ENCODE measurements at regions not wholly inside any gene's neighbourhood (a gene's known extent, or its start where the extent isn't known, plus 50 kb on each side); places are given as distances from the start of the nearest gene placed in this dataset.

DNA sequence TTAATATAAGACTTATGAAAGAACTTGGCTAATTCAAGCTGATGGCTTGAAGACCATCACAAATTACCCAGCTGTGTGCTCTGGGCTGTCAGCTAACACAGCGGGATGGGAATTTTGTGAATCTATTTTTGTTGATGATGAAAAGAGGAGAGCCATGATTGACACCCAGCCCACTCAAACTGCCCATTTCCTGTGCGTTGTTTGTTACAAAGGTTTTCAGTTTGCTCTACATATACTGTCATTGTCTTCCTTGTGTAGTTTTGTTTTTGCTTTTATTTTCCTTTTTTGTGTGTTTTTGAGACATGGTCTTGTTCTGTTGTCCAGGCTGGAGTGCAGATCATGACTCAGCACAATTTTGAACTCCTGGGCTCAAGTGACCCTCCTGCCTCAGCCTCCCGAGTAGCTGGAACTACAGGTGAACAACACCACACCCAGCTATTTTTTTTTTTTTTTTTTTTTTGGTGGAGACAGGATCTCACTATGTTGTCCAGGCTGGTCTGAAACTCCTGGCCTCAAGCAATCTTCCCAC lies 400.3 kb downstream of the ICE1 start:
- TF ChIP-seq, protein P1, sequence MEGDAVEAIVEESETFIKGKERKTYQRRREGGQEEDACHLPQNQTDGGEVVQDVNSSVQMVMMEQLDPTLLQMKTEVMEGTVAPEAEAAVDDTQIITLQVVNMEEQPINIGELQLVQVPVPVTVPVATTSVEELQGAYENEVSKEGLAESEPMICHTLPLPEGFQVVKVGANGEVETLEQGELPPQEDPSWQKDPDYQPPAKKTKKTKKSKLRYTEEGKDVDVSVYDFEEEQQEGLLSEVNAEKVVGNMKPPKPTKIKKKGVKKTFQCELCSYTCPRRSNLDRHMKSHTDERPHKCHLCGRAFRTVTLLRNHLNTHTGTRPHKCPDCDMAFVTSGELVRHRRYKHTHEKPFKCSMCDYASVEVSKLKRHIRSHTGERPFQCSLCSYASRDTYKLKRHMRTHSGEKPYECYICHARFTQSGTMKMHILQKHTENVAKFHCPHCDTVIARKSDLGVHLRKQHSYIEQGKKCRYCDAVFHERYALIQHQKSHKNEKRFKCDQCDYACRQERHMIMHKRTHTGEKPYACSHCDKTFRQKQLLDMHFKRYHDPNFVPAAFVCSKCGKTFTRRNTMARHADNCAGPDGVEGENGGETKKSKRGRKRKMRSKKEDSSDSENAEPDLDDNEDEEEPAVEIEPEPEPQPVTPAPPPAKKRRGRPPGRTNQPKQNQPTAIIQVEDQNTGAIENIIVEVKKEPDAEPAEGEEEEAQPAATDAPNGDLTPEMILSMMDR (IDR thresholded peaks at IDR 0.05): no peak
- DNase-seq: no peak
- CTCF ChIA-PET: no interaction called here
- no peaks in the 10 kb centered on the region for H3K9me3 Mint-ChIP-seq
- H3K4me1 Mint-ChIP-seq: no peaks in the 10 kb centered on the region
- no peak for ATAC-seq (ENCODE audit: low read depth)
- H3K27ac Mint-ChIP-seq: no peak overlapping the region
- H3K36me3 Mint-ChIP-seq (ENCODE audit: low read depth): no peaks in the 10 kb centered on the region
- no peaks in the 10 kb centered on the region for H3K27me3 Mint-ChIP-seq
- POLR2A ChIA-PET: no interaction called here
- intact Hi-C loops (cut with micrococcal nuclease): no loop called here
- no peak overlapping the region for H3K4me3 Mint-ChIP-seq

DNA sequence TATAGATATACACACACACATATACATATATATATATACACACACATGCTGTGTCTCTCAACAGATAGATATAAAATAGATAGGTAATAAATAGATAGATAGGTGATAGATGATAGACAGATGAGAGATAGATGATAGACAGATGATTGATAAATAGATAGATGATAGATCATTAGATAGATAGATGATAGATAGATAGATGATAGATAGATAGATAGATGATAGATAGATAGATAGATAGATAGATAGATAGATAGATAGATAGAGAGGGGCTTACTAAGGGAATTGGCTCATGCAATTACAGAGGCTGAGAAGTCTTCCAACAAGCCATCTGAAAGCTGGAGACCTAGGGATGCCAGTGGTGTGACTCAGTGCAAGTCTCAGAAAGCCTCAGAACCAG lies 394.5 kb downstream of the ICE1 start:
- Mint-ChIP-seq H3K9me3 (no peaks in the 10 kb centered on the region), H3K27ac (no peak overlapping the region), H3K4me3 (no peak overlapping the region), H3K4me1 (no peaks in the 10 kb centered on the region), H3K36me3 (ENCODE audit: low read depth) (no peaks in the 10 kb centered on the region), H3K27me3 (no peaks in the 10 kb centered on the region)
- TF ChIP-seq, protein P1 (IDR thresholded peaks at IDR 0.05): no peak
- intact Hi-C loops (cut with micrococcal nuclease): no loop called here
- DNase-seq (no peak), ATAC-seq (ENCODE audit: low read depth) (no peak)
- POLR2A ChIA-PET: no interaction called here
- CTCF ChIA-PET: no interaction called here

DNA sequence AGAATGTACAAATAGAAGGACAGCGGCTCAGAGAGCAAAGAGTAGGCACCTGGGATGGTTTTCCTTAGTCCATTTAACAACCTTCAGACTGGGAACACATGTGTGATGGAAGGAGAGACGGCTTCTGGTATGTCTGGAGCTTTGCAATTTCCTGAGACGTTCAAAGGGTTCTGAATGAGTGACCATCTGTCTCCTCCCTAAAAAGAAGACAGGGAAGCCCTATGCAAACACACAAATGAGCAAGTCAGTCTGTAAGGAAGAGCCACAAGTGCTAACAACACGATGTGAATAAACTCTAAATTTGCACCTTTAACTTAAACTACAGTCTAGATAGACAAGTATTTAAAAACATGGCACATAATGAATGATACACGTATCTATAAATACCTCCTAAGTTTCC lies 391.0 kb downstream of the ICE1 start:
- Mint-ChIP-seq H3K27ac (no peak overlapping the region), H3K36me3 (ENCODE audit: low read depth) (no peaks in the 10 kb centered on the region), H3K27me3 (no peaks in the 10 kb centered on the region), H3K9me3 (no peaks in the 10 kb centered on the region), H3K4me1 (no peaks in the 10 kb centered on the region), H3K4me3 (no peak overlapping the region)
- TF ChIP-seq, protein P1 (IDR thresholded peaks at IDR 0.05): no peak
- ATAC-seq (ENCODE audit: low read depth): no peak
- intact Hi-C loops (cut with micrococcal nuclease): no loop called here
- POLR2A ChIA-PET: no interaction called here
- CTCF ChIA-PET: no interaction called here
- DNase-seq: no peak

DNA sequence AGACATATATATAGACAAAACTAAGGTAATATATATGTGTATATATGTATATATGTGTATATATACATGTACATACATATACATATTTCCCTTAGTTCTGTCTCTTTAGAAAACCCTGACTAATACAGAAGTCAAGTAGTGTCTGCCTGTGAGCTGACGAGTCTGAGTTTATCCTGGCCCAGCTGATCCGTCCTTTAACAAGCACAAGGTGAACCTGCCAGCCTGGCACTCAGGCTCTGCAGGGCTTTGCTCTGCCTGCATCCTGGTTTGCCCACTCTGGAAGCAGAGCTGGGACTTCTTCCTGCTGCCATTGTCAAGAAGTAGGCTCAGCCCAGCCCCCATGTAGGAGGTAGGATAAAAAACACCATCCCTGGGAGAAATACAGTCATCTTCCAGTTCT lies 388.0 kb downstream of the ICE1 start:
- H3K27me3 Mint-ChIP-seq: no peaks in the 10 kb centered on the region
- POLR2A ChIA-PET: no interaction called here
- no peaks in the 10 kb centered on the region for H3K9me3 Mint-ChIP-seq
- DNase-seq (no peak), ATAC-seq (ENCODE audit: low read depth) (no peak)
- no peaks in the 10 kb centered on the region for H3K36me3 Mint-ChIP-seq (ENCODE audit: low read depth)
- H3K4me3 Mint-ChIP-seq: no peak overlapping the region
- H3K27ac Mint-ChIP-seq: no peak overlapping the region
- intact Hi-C loops (cut with micrococcal nuclease): no loop called here
- CTCF ChIA-PET: no interaction called here
- no peaks in the 10 kb centered on the region for H3K4me1 Mint-ChIP-seq
- TF ChIP-seq, protein P1 (IDR thresholded peaks at IDR 0.05): no peak

DNA sequence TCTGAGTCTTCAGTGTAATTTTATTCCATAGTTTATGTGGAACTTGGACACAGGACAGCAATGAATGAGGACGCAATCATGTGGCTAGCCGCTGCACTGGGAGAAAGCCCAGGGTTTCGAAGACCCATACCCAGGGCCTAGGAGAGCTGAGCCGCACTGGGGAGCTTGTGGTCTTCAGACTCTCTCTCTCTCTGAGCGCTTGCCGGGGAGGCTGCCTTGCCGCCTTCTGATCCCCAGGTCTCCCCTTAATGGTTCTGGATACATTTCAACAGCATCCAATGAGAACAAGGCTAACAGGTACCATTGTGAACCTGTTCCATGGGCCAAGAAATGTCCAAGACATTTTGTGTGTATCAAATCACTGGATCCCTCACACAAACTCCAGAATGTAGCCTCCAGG lies 383.4 kb downstream of the ICE1 start:
- ChIA-PET CTCF (no interaction called here), POLR2A (no interaction called here)
- no peaks in the 10 kb centered on the region for H3K9me3 Mint-ChIP-seq
- H3K27me3 Mint-ChIP-seq: no peaks in the 10 kb centered on the region
- intact Hi-C loops (cut with micrococcal nuclease): no loop called here
- no peak overlapping the region for H3K27ac Mint-ChIP-seq
- no peak for DNase-seq
- no peak for ATAC-seq (ENCODE audit: low read depth)
- H3K4me1 Mint-ChIP-seq: no peaks in the 10 kb centered on the region
- TF ChIP-seq, protein P1 (IDR thresholded peaks at IDR 0.05): no peak
- H3K4me3 Mint-ChIP-seq: no peak overlapping the region
- H3K36me3 Mint-ChIP-seq (ENCODE audit: low read depth): no peaks in the 10 kb centered on the region
